NCI-H460 (cell line): ENCODE measurements at regions not wholly inside any gene's neighbourhood (a gene's known extent, or its start where the extent isn't known, plus 50 kb on each side); places are given as distances from the start of the nearest gene placed in this dataset.

ENCODE experiments used
- DNase-seq: peaks from one replicate; pipeline ENCODE4 v3.0.0-alpha.2; 2016; ENCODE audit warnings: low read depth; ENCODE audit errors: extremely low read depth

- no peak for DNase-seq
These were observed 865.2 kb downstream of the SORCS3 start for GRCh38 chr10:105506262-105506661.

DNA sequence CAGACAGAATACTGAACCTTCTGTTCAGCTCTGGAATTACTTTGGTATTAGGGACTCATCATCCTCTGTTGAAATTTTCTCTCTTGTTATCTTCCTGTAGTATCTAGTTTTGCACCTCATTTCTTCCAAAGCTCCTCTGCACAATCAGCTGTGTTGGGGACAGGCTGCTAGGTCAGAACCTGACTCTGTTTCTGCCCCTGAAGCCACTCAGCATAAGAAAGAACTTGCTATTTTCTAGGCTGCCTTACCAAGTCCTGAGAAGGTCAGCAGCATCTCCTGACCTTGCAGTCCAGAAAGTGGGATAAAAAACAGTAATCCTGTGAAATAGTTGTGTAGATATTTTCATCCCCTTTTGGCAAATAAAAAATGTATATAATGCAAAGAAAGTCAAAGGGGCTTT, 862.6 kb downstream of the SORCS3 start:
- no peak for DNase-seq

GRCh38 chr10:105502058-105502457, 861.0 kb downstream of the SORCS3 start:
- no peak for DNase-seq

GRCh38 chr10:105494944-105495343, 853.9 kb downstream of the SORCS3 start:
- DNase-seq = no peak

DNA sequence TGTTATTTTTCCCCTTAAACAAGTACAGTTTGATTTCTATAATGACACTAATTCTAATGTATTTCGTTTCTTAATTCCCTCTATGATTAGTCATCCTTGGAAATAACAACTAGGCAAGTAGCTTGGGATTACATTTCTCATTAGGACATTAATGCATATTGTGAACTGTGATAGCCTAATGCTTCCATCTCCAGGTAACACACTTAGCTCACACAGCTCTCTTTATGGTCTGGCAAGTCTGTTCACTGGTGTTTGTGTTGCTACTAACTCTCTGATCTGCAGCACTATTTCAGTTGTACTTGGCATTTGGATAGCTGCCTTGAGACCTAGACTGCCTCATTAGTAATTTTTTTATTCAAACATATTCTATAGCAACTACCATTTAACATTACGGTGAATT, 853.2 kb downstream of the SORCS3 start:
- no peak for DNase-seq

GRCh38 chr10:105473170-105473569, 832.1 kb downstream of the SORCS3 start:
- no peak for DNase-seq

GRCh38 chr10:105468759-105469158, 827.7 kb downstream of the SORCS3 start:
- DNase-seq = no peak

- DNase-seq = no peak
These were observed 825.4 kb downstream of the SORCS3 start for GRCh38 chr10:105466521-105466920.

- no peak for DNase-seq
These were observed 793.9 kb downstream of the SORCS3 start for GRCh38 chr10:105434970-105435369.

DNA sequence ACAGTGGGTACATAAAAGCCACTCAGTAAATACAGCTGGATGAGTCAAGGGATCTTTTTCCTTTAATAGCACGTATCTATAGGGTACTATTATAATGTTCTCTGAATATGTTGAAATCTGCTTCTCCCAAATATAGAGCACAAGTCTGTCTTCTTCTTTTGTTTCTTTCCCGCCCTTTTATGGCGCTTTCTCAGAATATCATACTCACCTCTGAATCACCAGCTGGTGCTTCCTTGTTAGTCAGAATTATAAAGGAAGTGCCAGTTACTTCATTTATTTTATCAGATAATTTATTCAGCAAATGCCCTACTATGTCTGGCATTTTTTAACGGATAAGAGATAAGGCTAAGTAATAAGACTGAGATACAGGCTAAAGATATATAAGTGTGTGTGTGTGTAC, 772.9 kb downstream of the SORCS3 start:
- no peak for DNase-seq

DNA sequence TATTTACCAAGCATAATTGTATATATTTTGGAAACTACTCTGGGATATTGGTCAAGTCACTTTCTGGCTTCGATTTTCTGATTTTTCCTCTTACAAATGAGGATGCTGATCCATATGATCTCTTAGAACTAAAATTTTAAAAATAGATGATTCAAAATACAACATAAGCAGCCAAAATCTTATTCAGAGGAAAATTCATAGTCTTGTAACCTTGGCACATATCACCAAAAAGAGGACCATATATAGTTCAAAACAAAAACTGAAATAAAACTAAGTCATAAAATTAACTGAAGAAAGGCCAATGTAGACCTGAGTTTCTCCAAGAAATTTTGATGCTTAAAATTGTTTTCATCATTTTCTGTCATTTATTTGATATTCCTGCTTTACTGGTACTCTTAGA, 768.3 kb downstream of the SORCS3 start:
- no peak for DNase-seq

DNA sequence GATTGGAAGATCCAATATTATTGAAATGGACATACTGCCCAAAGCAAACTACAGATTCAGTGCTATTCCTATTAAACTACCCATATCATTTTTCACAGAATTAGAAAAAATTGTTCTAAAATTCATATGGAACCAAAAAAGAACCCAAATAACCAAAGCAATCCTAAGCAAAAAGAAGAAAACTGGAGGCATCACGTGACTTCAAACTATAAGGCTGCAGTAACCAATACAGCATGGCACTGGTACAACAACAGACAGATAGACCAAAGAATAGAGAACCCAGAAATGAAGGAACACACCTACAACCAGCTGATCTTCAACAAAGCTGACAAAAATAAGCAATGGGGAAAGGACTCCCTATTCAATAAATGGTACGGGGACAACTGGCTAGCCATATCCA, 765.4 kb downstream of the SORCS3 start:
- DNase-seq = no peak

- no peak for DNase-seq
These were observed 757.1 kb downstream of the SORCS3 start for GRCh38 chr10:105398202-105398601.

GRCh38 chr10:105391670-105392351, 750.7 kb downstream of the SORCS3 start:
- DNase-seq = no peak

- no peak for DNase-seq
These were observed 746.9 kb downstream of the SORCS3 start for GRCh38 chr10:105387971-105388370.

DNA sequence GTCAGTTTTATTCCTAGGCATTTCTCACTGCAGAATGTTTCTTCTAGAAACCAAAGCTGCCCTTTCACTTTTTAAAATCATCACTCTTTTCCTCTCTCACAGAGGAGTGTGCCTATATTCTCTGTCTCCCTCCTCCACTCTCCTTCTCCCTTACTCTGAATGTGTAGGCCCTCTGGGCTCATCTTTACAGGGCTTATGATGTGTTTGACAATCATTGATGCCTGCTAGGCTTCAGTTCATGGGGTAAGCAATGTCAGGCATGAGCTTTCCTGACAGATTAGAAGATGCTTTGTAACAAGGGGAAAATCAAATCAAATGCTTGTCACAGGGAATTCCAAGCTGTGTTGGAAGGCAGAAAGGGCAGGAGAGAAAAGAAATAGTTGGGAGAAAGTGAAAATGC, 742.9 kb downstream of the SORCS3 start:
- no peak for DNase-seq

DNA sequence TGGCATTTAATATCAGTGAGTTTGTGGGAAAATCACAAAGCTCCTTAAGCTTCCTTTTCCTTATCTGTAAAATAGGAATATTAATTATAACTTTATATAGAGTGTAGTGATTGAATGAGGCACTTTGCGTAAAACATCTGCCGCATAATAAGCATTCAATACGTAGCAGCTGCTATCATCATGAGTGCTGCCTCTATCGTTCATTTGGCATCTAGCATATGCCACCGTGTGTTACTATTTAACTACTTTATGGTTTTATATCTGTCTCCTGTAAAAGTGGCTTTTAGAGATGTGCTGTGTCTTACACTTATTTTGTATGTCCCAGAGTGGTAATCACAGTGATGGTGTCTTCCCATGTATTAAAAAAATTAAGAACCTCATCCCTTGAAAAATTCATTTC, 729.6 kb downstream of the SORCS3 start:
- DNase-seq = no peak

- DNase-seq = no peak
These were observed 718.6 kb downstream of the SORCS3 start for GRCh38 chr10:105359708-105360107.

DNA sequence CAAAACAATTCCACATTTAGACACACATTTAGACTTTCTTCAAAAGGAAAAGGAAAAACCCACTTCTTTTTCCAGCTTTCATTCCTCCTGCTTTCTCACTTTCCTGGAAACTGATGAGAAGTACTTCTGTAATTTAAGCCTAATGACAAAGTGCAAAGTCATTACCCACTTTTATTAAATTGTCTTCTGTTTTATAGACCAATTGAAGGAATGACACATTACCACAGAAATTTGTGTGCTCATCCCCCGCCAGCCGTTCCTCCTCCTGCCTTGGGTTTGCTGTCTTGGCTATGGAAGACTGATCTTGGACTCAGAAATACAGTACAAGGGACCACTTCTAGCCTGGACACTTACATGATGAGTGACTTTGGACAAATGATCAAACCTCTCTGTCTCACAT, 717.8 kb downstream of the SORCS3 start:
- no peak for DNase-seq

GRCh38 chr10:105356626-105357025, 715.5 kb downstream of the SORCS3 start:
- no peak for DNase-seq

DNA sequence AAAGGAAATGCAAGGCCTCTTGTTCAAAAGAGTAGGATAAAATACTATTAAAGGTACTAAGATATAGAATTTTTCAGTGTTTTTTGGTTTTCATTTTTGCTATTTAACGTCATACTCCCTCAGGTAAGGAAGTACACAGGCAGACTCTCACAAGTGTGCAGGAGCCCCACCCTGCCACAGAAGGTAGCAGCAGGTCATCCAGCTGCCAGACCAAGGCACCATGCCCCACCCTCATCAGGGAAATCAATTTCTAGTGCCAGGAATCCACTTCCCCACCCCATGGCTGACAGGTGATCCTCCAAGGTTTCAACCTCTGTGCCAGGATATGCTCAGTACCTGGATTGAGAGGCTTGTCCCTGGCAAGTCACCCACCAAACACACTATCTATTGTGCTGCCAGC, 712.9 kb downstream of the SORCS3 start:
- no peak for DNase-seq

- DNase-seq = no peak
These were observed 711.7 kb downstream of the SORCS3 start for GRCh38 chr10:105352827-105353226.

DNA sequence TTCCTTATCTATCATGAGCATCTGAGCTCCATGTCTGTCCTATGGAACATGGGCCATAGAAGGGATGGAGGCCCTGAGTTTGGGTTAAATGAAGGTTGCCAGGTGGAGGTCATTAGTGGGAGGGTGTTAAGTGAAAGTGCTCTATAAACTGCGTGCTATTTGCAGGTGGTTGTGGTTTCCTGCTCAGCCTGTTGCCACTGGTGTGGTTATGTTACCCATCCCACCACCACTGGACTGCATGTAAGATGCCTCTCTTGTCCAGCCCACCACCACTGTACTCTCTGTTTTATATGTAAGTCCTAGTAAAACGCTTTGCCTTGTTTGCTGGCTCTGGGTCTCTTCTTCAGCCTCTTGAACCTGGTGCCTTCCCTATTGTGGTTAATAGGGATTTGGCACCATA, 711.2 kb downstream of the SORCS3 start:
- no peak for DNase-seq
